Testis (tissue), 2 donors: ENCODE measurements at regions not wholly inside any gene's neighbourhood (a gene's known extent, or its start where the extent isn't known, plus 50 kb on each side); places are given as distances from the start of the nearest gene placed in this dataset.

ENCODE experiments used
- DNase-seq: peaks from one replicate; pipeline ENCODE4 v3.0.0-alpha.2; 2019
- H3K27ac ChIP-seq, 2 donors: fragments of 200-600 bp; sonication (generic); one replicate each; pipeline ENCODE4 v1.5.1; 2019
- H3K27me3 ChIP-seq: fragments of 200-600 bp; sonication (generic); one replicate; pipeline ENCODE4 v1.5.1; 2019
- H3K36me3 ChIP-seq: fragments of 200-600 bp; sonication (generic); one replicate; pipeline ENCODE4 v1.5.1; 2017; ENCODE audit warnings: low read depth; ENCODE audit errors: missing control alignments
- H3K4me1 ChIP-seq: fragments of 200-600 bp; sonication (generic); one replicate; pipeline ENCODE4 v1.5.1; 2019
- H3K4me3 ChIP-seq, 2 donors: fragments of 200-600 bp; sonication (generic); one replicate each; pipeline ENCODE4 v1.5.1; 2017 to 2019
- H3K9me3 ChIP-seq: fragments of 200-600 bp; sonication (generic); one replicate; pipeline ENCODE4 v1.5.1; 2017
- CTCF ChIP-seq, 3 experiments: fragments of 450-650 bp in 2 of 3; fragments of 200-600 bp in 1 of 3; sonication (generic) in 1 of 3; IDR thresholded peaks; one replicate each; pipeline ENCODE4 v1.5.1; 2016 to 2019; ENCODE audit warnings: antibody characterized with exemption in 3 of 3, mild to moderate bottlenecking in 2 of 3, moderate library complexity in 1 of 3
- POLR2A ChIP-seq: fragments of 450-650 bp; IDR thresholded peaks from one replicate; pipeline ENCODE4 v1.6.1; 2017; ENCODE audit warnings: antibody characterized with exemption, mild to moderate bottlenecking, moderate library complexity
- WGBS, 2 donors: methylation state at CpG; one replicate each; pipeline ENCODE4 v1.1.5; 2018; 5-methylcytosine and 5-hydroxymethylcytosine counted together
- intact Hi-C: fragments of 100-400 bp; cut with DNase I; formaldehyde crosslinking; loops from one replicate; pipeline ENCODE4 v1.15.1; 2023; ENCODE audit warnings: low total_unique reads

GRCh38 chr16:82240111-82240510 lies 70.1 kb upstream of the MPHOSPH6 start:
- TF ChIP-seq POLR2A (no peak), CTCF (IDR thresholded peaks at IDR 0.05) (no peak)
- H3K4me1 ChIP-seq = no peaks in the 10 kb centered on the region
- intact Hi-C loops = no loop called here
- WGBS, 2 donors = 83 to 85% methylated on average over 2 of the region's 2 CpGs
- H3K27ac ChIP-seq = no peak overlapping the region
- H3K27me3 ChIP-seq = no peaks in the 10 kb centered on the region
- H3K36me3 ChIP-seq = no peaks in the 10 kb centered on the region
- DNase-seq = no peak
- no peaks in the 10 kb centered on the region for H3K9me3 ChIP-seq
- H3K4me3 ChIP-seq = no peak overlapping the region

- no peak for TF ChIP-seq CTCF (IDR thresholded peaks at IDR 0.05)
- TF ChIP-seq POLR2A = no peak
- Histone ChIP-seq H3K4me3 (no peak overlapping the region), H3K9me3 (no peaks in the 10 kb centered on the region), H3K4me1 (no peaks in the 10 kb centered on the region), H3K27ac (no peak overlapping the region), H3K36me3 (no peaks in the 10 kb centered on the region), H3K27me3 (no peaks in the 10 kb centered on the region)
- WGBS, 2 donors = 88% methylated on average over 5 of the region's 5 CpGs
- intact Hi-C loops = no loop called here
- DNase-seq = no peak
These were observed 66.9 kb upstream of the MPHOSPH6 start for GRCh38 chr16:82236875-82237274.

- TF ChIP-seq CTCF (IDR thresholded peaks at IDR 0.05) (no peak), POLR2A (no peak)
- Histone ChIP-seq H3K4me3 (no peak overlapping the region), H3K27ac (no peak overlapping the region), H3K9me3 (no peaks in the 10 kb centered on the region), H3K27me3 (no peaks in the 10 kb centered on the region), H3K4me1 (no peaks in the 10 kb centered on the region), H3K36me3 (no peaks in the 10 kb centered on the region)
- DNase-seq = no peak
- WGBS, 2 donors = 87 to 93% methylated on average over 1 of the region's 1 CpG
- intact Hi-C loops = no loop called here
These were observed 66.4 kb upstream of the MPHOSPH6 start for GRCh38 chr16:82236415-82236814.

- no peak for TF ChIP-seq POLR2A
- TF ChIP-seq CTCF (IDR thresholded peaks at IDR 0.05) = no peak
- Histone ChIP-seq H3K9me3 (no peaks in the 10 kb centered on the region), H3K27ac (no peak overlapping the region), H3K36me3 (no peaks in the 10 kb centered on the region), H3K27me3 (no peaks in the 10 kb centered on the region), H3K4me3 (no peak overlapping the region), H3K4me1 (no peaks in the 10 kb centered on the region)
- WGBS, 2 donors = 80 to 91% methylated on average over 2 of the region's 2 CpGs
- DNase-seq = no peak
- intact Hi-C loops = no loop called here
These were observed 62.8 kb upstream of the MPHOSPH6 start for GRCh38 chr16:82232806-82233205.

GRCh38 chr16:82231008-82231787 lies 61.2 kb upstream of the MPHOSPH6 start:
- H3K27ac ChIP-seq = no peak overlapping the region
- DNase-seq = no peak
- intact Hi-C loops = no loop called here
- H3K4me3 ChIP-seq = no peak overlapping the region
- H3K36me3 ChIP-seq = no peaks in the 10 kb centered on the region
- H3K9me3 ChIP-seq = no peaks in the 10 kb centered on the region
- no peak for TF ChIP-seq CTCF (IDR thresholded peaks at IDR 0.05)
- TF ChIP-seq POLR2A = no peak
- no peaks in the 10 kb centered on the region for H3K4me1 ChIP-seq
- H3K27me3 ChIP-seq = no peaks in the 10 kb centered on the region
- WGBS, 2 donors = 73 to 76% methylated on average over 6 of the region's 6 CpGs
